SK-N-SH treated with all-trans-retinoic acid at 6 μM for 48 hours (cell line): ENCODE measurements at regions not wholly inside any gene's neighbourhood (a gene's known extent, or its start where the extent isn't known, plus 50 kb on each side); places are given as distances from the start of the nearest gene placed in this dataset.

ENCODE experiments used
- ATAC-seq: fragments of 200-7000 bp; cut with Tn5 transposase; 3 replicates; pipeline ENCODE4 v1.9.1; 2020; ENCODE audit warnings: mild to moderate bottlenecking, moderate library complexity
- ARNTL ChIP-seq: fragments of 450-650 bp; formaldehyde crosslinking; IDR thresholded peaks from 2 replicates; pipeline ENCODE4 v1.5.0; 2020; ENCODE audit warnings: low read depth, mild to moderate bottlenecking, moderate library complexity, borderline replicate concordance
- BACH2 ChIP-seq: fragments of 250-450 bp; sonication (Bioruptor Pico); IDR thresholded peaks from 2 replicates; pipeline ENCODE4 v1.9.0; 2021; ENCODE audit warnings: mild to moderate bottlenecking, borderline replicate concordance
- CSDC2 ChIP-seq: fragments of 250-450 bp; sonication (Bioruptor Pico); IDR thresholded peaks from 2 replicates; pipeline ENCODE4 v1.5.0; 2020; ENCODE audit warnings: mild to moderate bottlenecking, moderate library complexity
- GLIS3 ChIP-seq: fragments of 250-450 bp; sonication (Bioruptor Pico); IDR thresholded peaks from 2 replicates; pipeline ENCODE4 v1.5.0; 2020; ENCODE audit warnings: mild to moderate bottlenecking, moderate library complexity
- ISL1 ChIP-seq: fragments of 250-450 bp; sonication (Bioruptor Pico); IDR thresholded peaks from 2 replicates; pipeline ENCODE4 v2.1.2; 2022; ENCODE audit warnings: mild to moderate bottlenecking, moderate library complexity
- OSR1 ChIP-seq: fragments of 250-450 bp; sonication (Bioruptor Pico); IDR thresholded peaks from 2 replicates; pipeline ENCODE4 v1.8.0; 2022; ENCODE audit warnings: moderate library complexity, mild to moderate bottlenecking, inconsistent platforms
- RARB ChIP-seq: fragments of 250-450 bp; sonication (Bioruptor Pico); IDR thresholded peaks from 2 replicates; pipeline ENCODE4 v1.8.0; 2021; ENCODE audit warnings: mild to moderate bottlenecking, moderate library complexity
- SNAI2 ChIP-seq: fragments of 250-450 bp; sonication (Bioruptor Pico); IDR thresholded peaks from 2 replicates; pipeline ENCODE4 v1.5.0; 2020; ENCODE audit warnings: mild to moderate bottlenecking, moderate library complexity
- TCF4 ChIP-seq: fragments of 250-450 bp; sonication (Bioruptor Pico); IDR thresholded peaks from 2 replicates; pipeline ENCODE4 v1.8.0; 2021; ENCODE audit warnings: mild to moderate bottlenecking, moderate library complexity, borderline replicate concordance
- TOX ChIP-seq: fragments of 250-450 bp; sonication (Bioruptor Pico); IDR thresholded peaks from 2 replicates; pipeline ENCODE4 v1.8.0; 2021; ENCODE audit warnings: mild to moderate bottlenecking, moderate library complexity, borderline replicate concordance
- TSHZ2 ChIP-seq: fragments of 250-450 bp; sonication (Bioruptor Pico); IDR thresholded peaks from 2 replicates; pipeline ENCODE4 v1.5.0; 2020; ENCODE audit warnings: mild to moderate bottlenecking, moderate library complexity
- ZC3H10 ChIP-seq: fragments of 250-450 bp; sonication (Bioruptor Pico); IDR thresholded peaks from 2 replicates; pipeline ENCODE4 v1.5.1; 2021; ENCODE audit warnings: mild to moderate bottlenecking, moderate library complexity
- ZFP30 ChIP-seq: fragments of 450-650 bp; formaldehyde crosslinking; IDR thresholded peaks from 2 replicates; pipeline ENCODE4 v1.5.0; 2022; ENCODE audit warnings: mild to moderate bottlenecking, moderate library complexity
- ZNF565 ChIP-seq: fragments of 450-650 bp; formaldehyde crosslinking; conservative IDR thresholded peaks from 2 replicates; pipeline ENCODE4 v1.5.0; 2020; ENCODE audit warnings: low read depth, mild to moderate bottlenecking, moderate library complexity
- ZNF70 ChIP-seq: fragments of 450-650 bp; formaldehyde crosslinking; IDR thresholded peaks from 2 replicates; pipeline ENCODE4 v1.5.0; 2020; ENCODE audit warnings: mild to moderate bottlenecking, moderate library complexity
- ZNF8 ChIP-seq: fragments of 450-650 bp; formaldehyde crosslinking; IDR thresholded peaks from 2 replicates; pipeline ENCODE4 v1.5.0; 2020; ENCODE audit warnings: mild to moderate bottlenecking, moderate library complexity
- TF ChIP-seq, protein P1 (sequence below): fragments of 250-450 bp; sonication (Bioruptor Pico); IDR thresholded peaks from 2 replicates; pipeline ENCODE4 v1.5.1; 2020; ENCODE audit warnings: low read depth, mild to moderate bottlenecking, moderate library complexity
- TF ChIP-seq, protein P2 (sequence below): fragments of 250-450 bp; sonication (Bioruptor Pico); IDR thresholded peaks from 2 replicates; pipeline ENCODE4 v1.8.0; 2020; ENCODE audit warnings: mild to moderate bottlenecking, moderate library complexity, borderline replicate concordance

- TF ChIP-seq BACH2 (no peak), TCF4 (no peak), ZC3H10 (CRISPR knock-in tag) (no peak), TOX (CRISPR knock-in tag) (no peak), ISL1 (no peak), ZNF70 (CRISPR knock-in tag) (no peak), CSDC2 (CRISPR knock-in tag) (no peak), GLIS3 (CRISPR knock-in tag) (no peak)
- TF ChIP-seq, protein P1, sequence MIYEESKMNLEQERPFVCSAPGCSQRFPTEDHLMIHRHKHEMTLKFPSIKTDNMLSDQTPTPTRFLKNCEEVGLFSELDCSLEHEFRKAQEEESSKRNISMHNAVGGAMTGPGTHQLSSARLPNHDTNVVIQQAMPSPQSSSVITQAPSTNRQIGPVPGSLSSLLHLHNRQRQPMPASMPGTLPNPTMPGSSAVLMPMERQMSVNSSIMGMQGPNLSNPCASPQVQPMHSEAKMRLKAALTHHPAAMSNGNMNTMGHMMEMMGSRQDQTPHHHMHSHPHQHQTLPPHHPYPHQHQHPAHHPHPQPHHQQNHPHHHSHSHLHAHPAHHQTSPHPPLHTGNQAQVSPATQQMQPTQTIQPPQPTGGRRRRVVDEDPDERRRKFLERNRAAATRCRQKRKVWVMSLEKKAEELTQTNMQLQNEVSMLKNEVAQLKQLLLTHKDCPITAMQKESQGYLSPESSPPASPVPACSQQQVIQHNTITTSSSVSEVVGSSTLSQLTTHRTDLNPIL (CRISPR knock-in tag), result no peak
Observed at GRCh38 chr2:107648781-107649404, 177.8 kb upstream of the RGPD4 start (continued).

DNA sequence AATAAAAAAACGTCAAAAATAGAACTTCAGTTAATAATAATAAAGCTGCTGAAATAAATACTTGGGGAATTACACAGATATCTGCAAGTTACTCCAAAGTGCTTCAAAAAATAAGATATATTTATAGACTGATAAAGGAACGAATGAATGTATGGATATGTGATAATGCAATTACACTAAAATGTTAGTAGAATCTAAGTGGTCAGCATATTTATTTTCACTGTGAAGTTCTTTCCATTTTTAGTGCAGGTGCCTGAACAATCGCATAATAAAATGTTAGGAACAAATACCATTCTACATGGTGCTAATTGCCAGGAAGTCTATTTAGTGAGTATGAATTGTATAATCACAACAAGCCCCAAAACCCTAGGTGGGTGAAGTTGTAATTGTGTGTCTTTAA, 169.6 kb upstream of the RGPD4 start:
- TF ChIP-seq ZFP30 (CRISPR knock-in tag), result no peak
- no peak for TF ChIP-seq RARB (CRISPR knock-in tag)
- no peak for TF ChIP-seq ARNTL (CRISPR knock-in tag)
- TF ChIP-seq TSHZ2, result no peak
- ATAC-seq, result no peak

DNA sequence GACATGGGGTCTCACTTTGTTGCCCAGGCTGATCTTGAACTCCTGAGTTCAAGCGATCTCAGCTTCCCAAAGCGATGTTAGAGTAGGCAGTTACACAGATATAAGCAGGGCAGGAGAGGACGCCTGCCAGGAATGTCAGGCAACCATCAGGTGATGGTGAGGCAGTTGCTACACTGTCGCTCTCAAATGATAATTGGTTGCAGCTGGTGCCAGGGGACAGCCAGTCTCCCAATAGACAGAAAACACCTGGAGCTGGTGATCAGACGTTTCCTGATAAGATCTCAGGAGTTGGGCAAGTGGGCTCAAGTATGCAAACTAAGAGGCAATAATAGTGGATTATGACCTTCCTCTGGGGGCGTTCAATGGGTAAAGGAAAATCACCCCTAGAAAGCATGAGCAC, 163.1 kb upstream of the RGPD4 start:
- TF ChIP-seq ZNF565 (CRISPR knock-in tag) (no peak), SNAI2 (CRISPR knock-in tag) (no peak), ZNF8 (no peak), RARB (CRISPR knock-in tag) (no peak), ZNF70 (CRISPR knock-in tag) (no peak), TCF4 (no peak)
- TF ChIP-seq, protein P2, sequence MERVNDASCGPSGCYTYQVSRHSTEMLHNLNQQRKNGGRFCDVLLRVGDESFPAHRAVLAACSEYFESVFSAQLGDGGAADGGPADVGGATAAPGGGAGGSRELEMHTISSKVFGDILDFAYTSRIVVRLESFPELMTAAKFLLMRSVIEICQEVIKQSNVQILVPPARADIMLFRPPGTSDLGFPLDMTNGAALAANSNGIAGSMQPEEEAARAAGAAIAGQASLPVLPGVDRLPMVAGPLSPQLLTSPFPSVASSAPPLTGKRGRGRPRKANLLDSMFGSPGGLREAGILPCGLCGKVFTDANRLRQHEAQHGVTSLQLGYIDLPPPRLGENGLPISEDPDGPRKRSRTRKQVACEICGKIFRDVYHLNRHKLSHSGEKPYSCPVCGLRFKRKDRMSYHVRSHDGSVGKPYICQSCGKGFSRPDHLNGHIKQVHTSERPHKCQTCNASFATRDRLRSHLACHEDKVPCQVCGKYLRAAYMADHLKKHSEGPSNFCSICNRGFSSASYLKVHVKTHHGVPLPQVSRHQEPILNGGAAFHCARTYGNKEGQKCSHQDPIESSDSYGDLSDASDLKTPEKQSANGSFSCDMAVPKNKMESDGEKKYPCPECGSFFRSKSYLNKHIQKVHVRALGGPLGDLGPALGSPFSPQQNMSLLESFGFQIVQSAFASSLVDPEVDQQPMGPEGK (CRISPR knock-in tag), result no peak
- ATAC-seq, result no peak

- ATAC-seq, result peak; percentile 65; the same call in 2 of the 3 replicates
- no peak for TF ChIP-seq BACH2
- no peak for TF ChIP-seq OSR1 (CRISPR knock-in tag)
- TF ChIP-seq ISL1, result no peak
Observed at GRCh38 chr2:107669335-107669734, 157.4 kb upstream of the RGPD4 start.

GRCh38 chr2:107681936-107682335, 144.8 kb upstream of the RGPD4 start:
- ATAC-seq, result no peak
- TF ChIP-seq TSHZ2, result no peak
- no peak for TF ChIP-seq ISL1
- no peak for TF ChIP-seq CSDC2 (CRISPR knock-in tag)
- TF ChIP-seq, protein P2 (CRISPR knock-in tag), result no peak
- TF ChIP-seq, protein P1 (CRISPR knock-in tag), result no peak
- TF ChIP-seq RARB (CRISPR knock-in tag), result no peak
- TF ChIP-seq SNAI2 (CRISPR knock-in tag), result no peak
